MCF 10A (cell line): ENCODE measurements at regions not wholly inside any gene's neighbourhood (a gene's known extent, or its start where the extent isn't known, plus 50 kb on each side); places are given as distances from the start of the nearest gene placed in this dataset.

Experiments
- BruUV-seq: library from RNA; stranded (reverse); fragments of 400-500 nt; replicated peaks from 2 replicates; lab custom pipeline; 2021; lab: Mats Ljungman, UMichigan
- CTCF ChIA-PET: fragments of 300-600 bp; sonication (Branson Sonifier 250); formaldehyde crosslinking; extraction: SDS; loops from one replicate; lab custom pipeline; 2021; ENCODE audit warnings: antibody characterized with exemption, inconsistent platforms; lab: Yijun Ruan, JAX
- POLR2A ChIA-PET: fragments of 300-600, 350-650 bp; sonication (Branson Sonifier 250); formaldehyde crosslinking; extraction: SDS; loops from one replicate; lab custom pipeline; 2020; ENCODE audit warnings: antibody characterized with exemption, inconsistent platforms; lab: Yijun Ruan, JAX
- DNase-seq: peaks from one replicate; pipeline ENCODE4 v3.0.0-alpha.2; 2018; ENCODE audit not compliant: unreplicated experiment
- H3K27ac Mint-ChIP-seq: one replicate; pipeline ENCODE4 v1.8.0; 2022; ENCODE audit warnings: mild to moderate bottlenecking, low read depth, mixed read lengths; ENCODE audit not compliant: unreplicated experiment
- H3K27me3 Mint-ChIP-seq: one replicate; pipeline ENCODE4 v1.8.0; 2022; ENCODE audit warnings: mixed read lengths; ENCODE audit not compliant: insufficient read depth, unreplicated experiment
- H3K36me3 Mint-ChIP-seq: one replicate; pipeline ENCODE4 v1.8.0; 2022; ENCODE audit warnings: mild to moderate bottlenecking, moderate library complexity, mixed read lengths; ENCODE audit not compliant: insufficient read depth, unreplicated experiment
- H3K4me1 Mint-ChIP-seq: one replicate; pipeline ENCODE4 v1.8.0; 2022; ENCODE audit warnings: mixed read lengths; ENCODE audit not compliant: insufficient read depth, unreplicated experiment
- H3K4me3 Mint-ChIP-seq: one replicate; pipeline ENCODE4 v1.8.0; 2022; ENCODE audit warnings: mild to moderate bottlenecking, moderate library complexity, mixed read lengths; ENCODE audit not compliant: unreplicated experiment
- H3K9me3 Mint-ChIP-seq: one replicate; pipeline ENCODE4 v1.8.0; 2022; ENCODE audit warnings: mixed read lengths; ENCODE audit not compliant: unreplicated experiment
- CTCF ChIP-seq: fragments of 200-600 bp; IDR thresholded peaks from one replicate; pipeline ENCODE4 v1.8.0; 2022; ENCODE audit warnings: antibody characterized with exemption, mild to moderate bottlenecking; ENCODE audit not compliant: unreplicated experiment
- intact Hi-C: fragments of 100-400 bp; cut with micrococcal nuclease; formaldehyde crosslinking; loops from 2 replicates; pipeline ENCODE4 v1.14.1; 2022

DNA sequence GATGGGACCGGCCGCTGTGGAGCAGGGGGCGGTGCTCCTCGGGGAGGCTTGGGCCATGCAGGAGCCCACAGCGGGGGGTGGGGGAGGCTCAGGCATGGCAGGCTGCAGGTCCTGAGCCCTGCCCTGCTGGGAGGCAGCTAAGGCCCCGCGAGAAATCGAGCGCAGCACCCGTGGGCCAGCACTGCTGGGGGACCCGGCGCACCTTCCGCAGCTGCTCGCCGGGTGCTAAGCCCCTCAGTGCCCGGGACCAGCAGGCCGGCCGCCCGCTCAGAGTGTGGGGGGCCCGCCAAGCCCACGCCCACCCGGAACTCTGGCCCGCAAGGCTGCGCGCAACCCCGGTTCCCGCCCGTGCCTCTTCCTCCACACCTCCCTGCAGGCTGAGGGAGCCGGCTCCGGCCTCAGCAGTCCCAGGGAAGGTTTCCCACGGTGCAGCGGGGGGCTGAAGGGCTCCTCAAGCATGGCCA, 131.5 kb downstream of the SNX18 start:
- Mint-ChIP-seq H3K9me3 (peaks cover 7% of the 10 kb centered on the region), H3K36me3 (no peaks in the 10 kb centered on the region), H3K27ac (no peak overlapping the region)

GRCh38 chr5:54646356-54647101, 129.0 kb downstream of the SNX18 start:
- no peak for TF ChIP-seq CTCF
- intact Hi-C loops = loop anchor here (10.0 kb wide), 2 partner anchors 132 to 198 kb away; partner anchors contain the start of gene SNX18
- Mint-ChIP-seq H3K27ac (peak overlapping the region; percentile 44), H3K4me3 (no peak overlapping the region), H3K27me3 (no peaks in the 10 kb centered on the region), H3K36me3 (no peaks in the 10 kb centered on the region), H3K9me3 (peaks cover 7% of the 10 kb centered on the region), H3K4me1 (peaks cover 52% of the 10 kb centered on the region)
- CTCF ChIA-PET = no interaction called here
- DNase-seq = peak; percentile 91
- no TSS peak for BruUV-seq
- POLR2A ChIA-PET = interaction anchor here (0.6 to 1.2 kb wide), 3 partner anchors 12 to 470 kb away, joined by 3 to 4 read pairs (median 4); no protein-coding TSS in a partner anchor

More for the DNA sequence above, 131.5 kb downstream of the SNX18 start:
- intact Hi-C loops = loop anchor here (10.0 kb wide), 2 partner anchors 134 to 196 kb away; partner anchors contain the start of gene SNX18
- H3K4me3 Mint-ChIP-seq = no peak overlapping the region
- ChIA-PET POLR2A (interaction anchor here (0.7 kb wide), 1 partner anchor 197 kb away, joined by 3 read pairs; no protein-coding TSS in a partner anchor), CTCF (interaction anchor here (0.6 to 0.7 kb wide), 2 partner anchors 24 to 62 kb away, joined by 3 to 4 read pairs; no protein-coding TSS in a partner anchor)
- no peak for DNase-seq
- H3K4me1 Mint-ChIP-seq = peaks cover 49% of the 10 kb centered on the region
- H3K27me3 Mint-ChIP-seq = no peaks in the 10 kb centered on the region
- TF ChIP-seq CTCF = no peak
- no TSS peak for BruUV-seq

GRCh38 chr5:54645882-54646355, 128.4 kb downstream of the SNX18 start:
- Mint-ChIP-seq H3K9me3 (peaks cover 7% of the 10 kb centered on the region), H3K4me3 (no peak overlapping the region), H3K27me3 (no peaks in the 10 kb centered on the region), H3K4me1 (peaks cover 46% of the 10 kb centered on the region), H3K27ac (peak overlapping the region; percentile 44), H3K36me3 (no peaks in the 10 kb centered on the region)
- DNase-seq = peak; percentile 8
- CTCF ChIA-PET = no interaction called here
- no TSS peak for BruUV-seq
- POLR2A ChIA-PET = interaction anchor here (0.8 to 1.2 kb wide), 2 partner anchors 11 to 12 kb away, joined by 4 read pairs; no protein-coding TSS in a partner anchor
- intact Hi-C loops = loop anchor here (10.0 kb wide), 2 partner anchors 131 to 199 kb away; partner anchors contain the start of gene SNX18
- TF ChIP-seq CTCF = no peak

DNA sequence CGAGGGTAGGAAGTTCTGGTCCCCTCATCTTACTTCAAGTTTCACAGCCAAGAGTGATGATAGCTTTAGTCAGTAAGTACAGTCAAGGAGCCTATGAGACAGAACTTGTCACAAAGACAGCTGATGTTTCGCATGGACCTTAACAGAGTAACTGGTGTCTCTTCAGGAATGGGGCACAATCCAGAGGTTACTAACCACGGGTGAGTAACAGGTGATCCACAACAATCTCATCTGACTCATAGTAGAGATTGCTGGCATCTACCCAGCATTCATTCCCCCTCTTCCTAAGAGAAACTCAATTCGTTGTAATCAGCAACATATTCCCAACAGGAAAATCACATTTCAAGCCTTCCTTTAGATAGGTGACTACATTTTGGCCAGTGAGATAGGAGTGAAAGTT, 126.7 kb downstream of the SNX18 start:
- intact Hi-C loops = loop anchor here (5.0 to 10.0 kb wide), 3 partner anchors 93 to 201 kb away; partner anchors contain the start of gene SNX18
- TF ChIP-seq CTCF = no peak
- CTCF ChIA-PET = interaction anchor here (0.6 kb wide), 1 partner anchor 201 kb away, joined by 3 read pairs; no protein-coding TSS in a partner anchor
- Mint-ChIP-seq H3K36me3 (no peaks in the 10 kb centered on the region), H3K9me3 (peaks cover 7% of the 10 kb centered on the region), H3K27me3 (no peaks in the 10 kb centered on the region), H3K4me1 (peaks cover 45% of the 10 kb centered on the region), H3K27ac (no peak overlapping the region), H3K4me3 (no peak overlapping the region)
- POLR2A ChIA-PET = interaction anchor here (0.5 to 1.2 kb wide), 2 partner anchors 15 to 29 kb away, joined by 3 to 4 read pairs; no protein-coding TSS in a partner anchor
- no TSS peak for BruUV-seq
- DNase-seq = peak; percentile 88
